Coronary artery (tissue), 2 donors: ENCODE measurements at regions not wholly inside any gene's neighbourhood (a gene's known extent, or its start where the extent isn't known, plus 50 kb on each side); places are given as distances from the start of the nearest gene placed in this dataset.

Experiments
- DNase-seq: peaks from one replicate; pipeline ENCODE4 v3.0.0-alpha.2; 2017; ENCODE audit warnings: low spot score
- H3K27ac ChIP-seq, 2 donors: fragments of 200-600 bp; sonication (generic); one replicate each; pipeline ENCODE4 v1.5.1; 2016 to 2019
- H3K4me3 ChIP-seq: fragments of 200-600 bp; sonication (generic); 2 replicates; pipeline ENCODE4 v1.5.1; 2016; ENCODE audit warnings: mild to moderate bottlenecking, moderate library complexity
- CTCF ChIP-seq: fragments of 200-600 bp; sonication (generic); IDR thresholded peaks from one replicate; pipeline ENCODE4 v1.5.1; 2019; ENCODE audit warnings: antibody characterized with exemption

DNA sequence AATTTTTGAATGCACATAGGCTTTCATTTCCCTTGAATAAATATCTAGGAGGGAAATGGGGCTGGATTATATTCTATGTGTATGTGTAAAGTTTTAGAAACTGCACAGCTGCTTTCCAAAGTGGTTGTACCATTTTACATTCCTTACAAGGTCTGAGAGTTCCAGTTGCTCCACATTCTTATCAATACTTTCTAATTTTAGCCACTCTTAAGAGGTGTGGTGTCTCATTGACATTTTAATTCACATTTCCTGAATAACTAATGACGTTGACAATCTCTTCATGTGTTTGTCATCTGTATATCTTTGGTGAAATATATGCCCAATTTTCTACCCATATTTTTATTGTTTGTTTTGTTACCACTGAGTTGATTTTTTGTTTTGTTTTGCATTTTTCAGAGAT is 74.6 kb upstream of the VASH1 start:
- no peak for DNase-seq
- Histone ChIP-seq H3K4me3 (no peak overlapping the region), H3K27ac (no peak overlapping the region)
- no peak for TF ChIP-seq CTCF

DNA sequence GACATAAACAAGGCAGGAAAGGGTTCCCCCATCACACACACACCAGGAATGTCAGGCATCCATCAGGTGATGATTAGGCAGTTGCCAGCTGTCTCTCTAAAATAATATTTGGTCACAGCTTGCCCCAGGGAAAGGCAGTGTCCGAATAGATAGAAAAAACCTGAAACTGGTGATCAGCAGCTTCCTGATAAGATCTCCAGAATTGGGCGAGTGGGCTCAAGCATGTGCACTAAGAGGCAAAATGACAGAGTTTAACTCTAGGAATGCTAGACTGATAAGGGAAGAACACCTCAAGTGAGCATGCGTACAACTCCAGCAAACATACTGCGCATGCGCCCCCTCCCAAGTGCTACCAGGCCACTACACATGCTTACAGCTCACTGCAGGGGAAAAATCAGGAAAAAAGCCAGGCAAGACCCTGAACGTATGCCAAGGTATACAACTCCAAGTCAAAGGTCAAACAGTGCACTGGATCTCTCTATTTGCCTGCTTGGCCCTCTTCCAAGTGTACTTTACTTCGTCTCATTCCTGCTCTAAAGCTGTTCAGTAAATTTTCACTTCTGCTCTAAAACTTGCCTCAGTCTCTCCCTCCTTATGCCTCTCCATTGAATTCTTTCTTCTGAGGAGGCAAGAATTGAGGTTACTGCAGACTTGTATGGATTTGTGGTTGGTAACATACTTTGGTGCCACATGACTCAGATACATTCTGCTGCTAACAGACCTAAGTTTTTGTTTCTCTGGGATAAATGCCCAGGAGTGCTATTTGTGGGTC is 73.5 kb upstream of the VASH1 start:
- Histone ChIP-seq H3K27ac (no peak overlapping the region), H3K4me3 (no peak overlapping the region)
- TF ChIP-seq CTCF, result no peak
- DNase-seq, result no peak

DNA sequence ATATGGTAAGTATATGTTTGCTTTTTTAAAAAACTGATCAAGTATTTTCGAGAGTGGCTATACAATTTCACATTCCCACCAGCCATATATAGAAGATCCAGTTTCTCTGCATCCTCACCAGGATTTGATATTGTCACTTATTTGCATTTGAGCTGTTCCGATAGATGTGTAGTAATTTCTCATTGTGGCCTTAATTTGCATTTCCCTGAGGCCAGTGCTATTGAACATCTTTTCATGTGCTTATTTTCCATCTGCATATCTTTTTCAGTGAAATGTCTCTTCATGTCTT is 72.9 kb upstream of the VASH1 start:
- Histone ChIP-seq H3K4me3 (no peak overlapping the region), H3K27ac (no peak overlapping the region)
- no peak for TF ChIP-seq CTCF

GRCh38 chr14:76690502-76691105 is 70.7 kb upstream of the VASH1 start:
- TF ChIP-seq CTCF, result no peak
- DNase-seq, result no peak
- Histone ChIP-seq H3K4me3 (no peak overlapping the region), H3K27ac (no peak overlapping the region)

More for the DNA sequence above, 72.9 kb upstream of the VASH1 start:
- no peak for DNase-seq

DNA sequence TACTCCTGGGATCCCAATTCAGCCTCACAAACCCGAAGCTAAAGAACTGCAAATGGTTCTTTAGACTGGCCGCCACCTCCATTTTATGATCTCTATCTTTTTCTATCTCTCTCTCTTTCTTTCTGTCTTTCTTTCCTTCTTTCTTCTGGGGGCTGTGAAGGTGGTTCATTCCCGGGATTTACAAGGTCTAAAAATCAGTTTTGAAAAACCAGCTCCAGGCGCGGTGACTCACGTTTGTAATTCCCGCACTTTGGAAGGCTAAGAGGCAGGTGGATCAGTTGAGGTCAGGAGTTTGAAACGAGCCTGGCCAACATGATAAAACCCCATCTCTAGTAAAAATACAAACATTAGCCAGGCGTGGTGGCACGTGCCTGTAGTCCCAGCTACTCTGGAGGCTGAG is 67.2 kb upstream of the VASH1 start:
- no peak for TF ChIP-seq CTCF

GRCh38 chr14:76695263-76695920 is 65.9 kb upstream of the VASH1 start:
- H3K4me3 ChIP-seq, result no peak overlapping the region
- TF ChIP-seq CTCF, result no peak
- H3K27ac ChIP-seq, result no peak overlapping the region
- DNase-seq, result no peak

More for the DNA sequence above, 67.2 kb upstream of the VASH1 start:
- DNase-seq, result no peak
- Histone ChIP-seq H3K4me3 (no peak overlapping the region), H3K27ac (no peak overlapping the region)

GRCh38 chr14:76696361-76696760 is 64.9 kb upstream of the VASH1 start:
- Histone ChIP-seq H3K4me3 (no peak overlapping the region), H3K27ac (no peak overlapping the region)
- no peak for TF ChIP-seq CTCF
- no peak for DNase-seq
